ENCODE measurements at regions not wholly inside any gene's neighbourhood (a gene's known extent, or its start where the extent isn't known, plus 50 kb on each side); places are given as distances from the start of the nearest gene placed in this dataset.

DNA sequence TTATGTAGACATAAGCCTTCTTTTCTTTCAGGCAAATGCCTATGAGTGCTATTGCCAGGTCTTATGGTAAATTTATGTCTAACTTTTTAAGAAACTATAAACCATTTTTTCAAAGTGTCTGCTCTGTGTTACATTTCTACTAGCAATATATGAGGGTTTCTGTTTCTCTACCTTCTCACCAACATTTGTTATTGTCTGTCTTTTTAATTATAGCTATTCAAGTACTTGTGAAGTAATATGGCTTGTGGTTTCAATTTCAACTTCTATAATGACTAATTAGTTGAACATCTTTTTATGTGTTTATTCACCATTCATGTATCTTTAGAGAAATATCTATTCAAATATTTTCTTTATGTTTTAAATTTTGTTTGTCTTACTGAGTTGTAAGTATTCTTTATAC is 213.1 kb upstream of the MC4R start:
- TF ChIP-seq, protein P1, sequence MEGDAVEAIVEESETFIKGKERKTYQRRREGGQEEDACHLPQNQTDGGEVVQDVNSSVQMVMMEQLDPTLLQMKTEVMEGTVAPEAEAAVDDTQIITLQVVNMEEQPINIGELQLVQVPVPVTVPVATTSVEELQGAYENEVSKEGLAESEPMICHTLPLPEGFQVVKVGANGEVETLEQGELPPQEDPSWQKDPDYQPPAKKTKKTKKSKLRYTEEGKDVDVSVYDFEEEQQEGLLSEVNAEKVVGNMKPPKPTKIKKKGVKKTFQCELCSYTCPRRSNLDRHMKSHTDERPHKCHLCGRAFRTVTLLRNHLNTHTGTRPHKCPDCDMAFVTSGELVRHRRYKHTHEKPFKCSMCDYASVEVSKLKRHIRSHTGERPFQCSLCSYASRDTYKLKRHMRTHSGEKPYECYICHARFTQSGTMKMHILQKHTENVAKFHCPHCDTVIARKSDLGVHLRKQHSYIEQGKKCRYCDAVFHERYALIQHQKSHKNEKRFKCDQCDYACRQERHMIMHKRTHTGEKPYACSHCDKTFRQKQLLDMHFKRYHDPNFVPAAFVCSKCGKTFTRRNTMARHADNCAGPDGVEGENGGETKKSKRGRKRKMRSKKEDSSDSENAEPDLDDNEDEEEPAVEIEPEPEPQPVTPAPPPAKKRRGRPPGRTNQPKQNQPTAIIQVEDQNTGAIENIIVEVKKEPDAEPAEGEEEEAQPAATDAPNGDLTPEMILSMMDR (IDR thresholded peaks at IDR 0.05): no peak
- Histone ChIP-seq H3K4me3 (ENCODE audit: low read length) (no peak overlapping the region), H3K27me3 (ENCODE audit: control insufficient read depth, insufficient read depth, low read length) (no peaks in the 10 kb centered on the region), H3K36me3 (ENCODE audit: control insufficient read depth, insufficient read depth, low read length) (no peaks in the 10 kb centered on the region), H3K9me3 (ENCODE audit: control insufficient read depth, insufficient read depth, low read length) (no peaks in the 10 kb centered on the region), H3K4me1 (ENCODE audit: control insufficient read depth, insufficient read depth, low read length) (no peaks in the 10 kb centered on the region), H3K27ac (ENCODE audit: low read length) (no peak overlapping the region)
- Mint-ChIP-seq H3K4me1 (no peaks in the 10 kb centered on the region), H3K9me3 (peaks cover 6 to 13% of the 10 kb centered on the region in 2 donors), H3K27ac (no peak overlapping the region), H3K27me3 (ENCODE audit: low read depth in 2 of 2) (no peaks in the 10 kb centered on the region), H3K36me3 (no peaks in the 10 kb centered on the region), H3K4me3 (no peak overlapping the region)
- intact Hi-C loops (cut with micrococcal nuclease): no loop called here
- ATAC-seq (no peak), DNase-seq (no peak)

DNA sequence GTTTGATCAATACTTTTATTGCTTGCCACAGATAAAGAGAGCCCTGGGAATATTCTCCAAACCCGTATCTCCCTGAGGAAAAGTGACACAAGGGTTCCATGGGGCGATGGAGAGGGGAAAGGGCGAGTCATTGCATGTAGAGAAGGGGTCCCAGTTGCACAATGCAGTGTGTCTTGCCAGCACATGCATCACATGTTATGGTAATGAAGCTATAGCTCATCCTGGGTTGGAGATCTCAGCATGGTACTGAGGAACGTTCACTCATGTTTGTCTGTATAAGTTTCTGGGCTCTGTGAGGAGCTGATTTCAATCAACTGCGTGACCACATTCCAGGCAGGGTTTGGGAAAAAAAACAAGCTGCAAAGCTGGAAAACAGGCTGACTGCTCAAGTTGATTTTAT is 220.7 kb upstream of the MC4R start:
- H3K27ac Mint-ChIP-seq: no peak overlapping the region
- no peak for ATAC-seq
- H3K9me3 Mint-ChIP-seq: peaks cover 4% of the 10 kb centered on the region in 2 donors
- Histone ChIP-seq H3K4me3 (ENCODE audit: low read length) (no peak overlapping the region), H3K27ac (ENCODE audit: low read length) (no peak overlapping the region), H3K9me3 (ENCODE audit: control insufficient read depth, insufficient read depth, low read length) (no peaks in the 10 kb centered on the region), H3K27me3 (ENCODE audit: control insufficient read depth, insufficient read depth, low read length) (no peaks in the 10 kb centered on the region), H3K4me1 (ENCODE audit: control insufficient read depth, insufficient read depth, low read length) (no peaks in the 10 kb centered on the region), H3K36me3 (ENCODE audit: control insufficient read depth, insufficient read depth, low read length) (no peaks in the 10 kb centered on the region)
- TF ChIP-seq, protein P1 (IDR thresholded peaks at IDR 0.05): no peak
- H3K4me1 Mint-ChIP-seq: no peaks in the 10 kb centered on the region
- no peak for DNase-seq
- no peak overlapping the region for H3K4me3 Mint-ChIP-seq
- intact Hi-C loops (cut with micrococcal nuclease): no loop called here
- 74% methylated on average over 5 of the region's 5 CpGs for WGBS (ENCODE audit: insufficient coverage)
- no peaks in the 10 kb centered on the region for H3K27me3 Mint-ChIP-seq (ENCODE audit: low read depth in 2 of 2)
- no peaks in the 10 kb centered on the region for H3K36me3 Mint-ChIP-seq

- WGBS (ENCODE audit: insufficient coverage): 43% methylated on average over 1 of the region's 3 CpGs
- Mint-ChIP-seq H3K36me3 (no peaks in the 10 kb centered on the region), H3K9me3 (peaks cover 0 to 2% of the 10 kb centered on the region in 2 donors), H3K4me1 (no peaks in the 10 kb centered on the region), H3K27me3 (ENCODE audit: low read depth in 2 of 2) (no peaks in the 10 kb centered on the region), H3K4me3 (no peak overlapping the region), H3K27ac (no peak overlapping the region)
- Histone ChIP-seq H3K4me3 (ENCODE audit: low read length) (no peak overlapping the region), H3K4me1 (ENCODE audit: control insufficient read depth, insufficient read depth, low read length) (no peaks in the 10 kb centered on the region), H3K27ac (ENCODE audit: low read length) (no peak overlapping the region), H3K27me3 (ENCODE audit: control insufficient read depth, insufficient read depth, low read length) (no peaks in the 10 kb centered on the region), H3K9me3 (ENCODE audit: control insufficient read depth, insufficient read depth, low read length) (no peaks in the 10 kb centered on the region), H3K36me3 (ENCODE audit: control insufficient read depth, insufficient read depth, low read length) (no peaks in the 10 kb centered on the region)
- TF ChIP-seq, protein P1 (IDR thresholded peaks at IDR 0.05): no peak
- ATAC-seq (no peak), DNase-seq (no peak)
- intact Hi-C loops (cut with micrococcal nuclease): no loop called here
Observed at GRCh38 chr18:60596928-60597327, 224.4 kb upstream of the MC4R start.

DNA sequence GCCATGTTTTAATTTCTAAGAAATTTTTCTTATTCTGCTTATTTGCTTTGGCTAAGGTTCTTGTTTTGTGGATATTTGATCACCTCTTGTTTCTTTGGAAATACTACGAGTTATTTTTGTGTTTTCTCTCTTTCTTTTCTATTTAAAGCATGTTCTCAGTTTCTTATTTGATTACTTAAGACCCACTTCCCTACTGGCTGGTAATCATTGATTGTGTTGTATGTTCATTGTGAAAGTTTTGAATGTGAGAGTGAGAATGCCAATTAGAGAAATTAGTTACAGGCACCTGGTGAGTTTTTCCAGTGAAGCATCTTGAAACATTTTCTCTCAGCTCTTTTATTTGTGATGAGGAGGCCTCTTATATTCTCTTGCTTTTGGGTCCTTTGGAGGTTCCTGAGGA is 226.7 kb upstream of the MC4R start:
- Mint-ChIP-seq H3K4me3 (no peak overlapping the region), H3K27me3 (ENCODE audit: low read depth in 2 of 2) (no peaks in the 10 kb centered on the region), H3K36me3 (no peaks in the 10 kb centered on the region), H3K9me3 (peaks cover 0 to 2% of the 10 kb centered on the region in 2 donors), H3K27ac (no peak overlapping the region), H3K4me1 (no peaks in the 10 kb centered on the region)
- Histone ChIP-seq H3K4me3 (ENCODE audit: low read length) (no peak overlapping the region), H3K36me3 (ENCODE audit: control insufficient read depth, insufficient read depth, low read length) (no peaks in the 10 kb centered on the region), H3K27ac (ENCODE audit: low read length) (no peak overlapping the region), H3K4me1 (ENCODE audit: control insufficient read depth, insufficient read depth, low read length) (no peaks in the 10 kb centered on the region), H3K9me3 (ENCODE audit: control insufficient read depth, insufficient read depth, low read length) (no peaks in the 10 kb centered on the region), H3K27me3 (ENCODE audit: control insufficient read depth, insufficient read depth, low read length) (no peaks in the 10 kb centered on the region)
- ATAC-seq (no peak), DNase-seq (no peak)
- intact Hi-C loops (cut with micrococcal nuclease): no loop called here
- TF ChIP-seq, protein P1 (IDR thresholded peaks at IDR 0.05): no peak
- no CpG with 5 or more reads among the region's 1 CpG for WGBS (ENCODE audit: insufficient coverage)
